Occipital lobe (tissue), 1 donor: ENCODE measurements at regions not wholly inside any gene's neighbourhood (a gene's known extent, or its start where the extent isn't known, plus 50 kb on each side); places are given as distances from the start of the nearest gene placed in this dataset.
"Not testable (repeated sequence)": the region's sequence is repeated elsewhere in the genome, so short reads cannot be mapped to it uniquely, and the experiment has no call there.

ENCODE experiments used
- DNase-seq: peaks from one replicate; lab custom pipeline; 2025; lab: John Stamatoyannopoulos, UW

- no peak for DNase-seq
Measured at GRCh38 chr1:148317288-148317985, 165.4 kb upstream of the NBPF11 start.

GRCh38 chr1:148315071-148315811 is 163.2 kb upstream of the NBPF11 start:
- no peak for DNase-seq

GRCh38 chr1:148310807-148311206 is 158.7 kb upstream of the NBPF11 start:
- DNase-seq: no peak

- DNase-seq: no peak
Measured at GRCh38 chr1:148309940-148310500, 157.9 kb upstream of the NBPF11 start.

GRCh38 chr1:148308832-148309458 is 156.9 kb upstream of the NBPF11 start:
- DNase-seq: no peak

GRCh38 chr1:148307583-148308185 is 155.6 kb upstream of the NBPF11 start:
- DNase-seq: no peak

- DNase-seq: not testable (repeated sequence)
Measured at GRCh38 chr1:148304935-148305334, 152.9 kb upstream of the NBPF11 start.

- not testable (repeated sequence) for DNase-seq
Measured at GRCh38 chr1:148302586-148303364, 150.7 kb upstream of the NBPF11 start.

GRCh38 chr1:148297852-148298251 is 145.8 kb upstream of the NBPF11 start:
- DNase-seq: not testable (repeated sequence)

- DNase-seq: no peak
Measured at GRCh38 chr1:148296511-148296910, 144.4 kb upstream of the NBPF11 start.

- no peak for DNase-seq
Measured at GRCh38 chr1:148294116-148294807, 142.2 kb upstream of the NBPF11 start.

- no peak for DNase-seq
Measured at GRCh38 chr1:148293651-148294050, 141.6 kb upstream of the NBPF11 start.

GRCh38 chr1:148292915-148293314 is 140.8 kb upstream of the NBPF11 start:
- no peak for DNase-seq

- no peak for DNase-seq
Measured at GRCh38 chr1:148290881-148291280, 138.8 kb upstream of the NBPF11 start.

- DNase-seq: no peak
Measured at GRCh38 chr1:148289647-148290046, 137.6 kb upstream of the NBPF11 start.

- DNase-seq: not testable (repeated sequence)
Measured at GRCh38 chr1:148285946-148286345, 133.9 kb upstream of the NBPF11 start.

- not testable (repeated sequence) for DNase-seq
Measured at GRCh38 chr1:148280831-148281572, 128.9 kb upstream of the NBPF11 start.

- not testable (repeated sequence) for DNase-seq
Measured at GRCh38 chr1:148279002-148279542, 127.0 kb upstream of the NBPF11 start.

GRCh38 chr1:148277865-148278279 is 125.8 kb upstream of the NBPF11 start:
- DNase-seq: not testable (repeated sequence)
